A549 (cell line): ENCODE measurements at regions not wholly inside any gene's neighbourhood (a gene's known extent, or its start where the extent isn't known, plus 50 kb on each side); places are given as distances from the start of the nearest gene placed in this dataset.

Experiments
- FOXS1 ChIP-seq: fragments of 250-450 bp; sonication (Bioruptor Pico); IDR thresholded peaks from 2 replicates; pipeline ENCODE4 v1.5.0; 2020; ENCODE audit warnings: mild to moderate bottlenecking, moderate library complexity
- NR3C1 ChIP-seq: fragments of >200 bp; sonication (Bioruptor Twin); formaldehyde crosslinking; IDR thresholded peaks from 3 replicates; pipeline ENCODE4 v1.6.1; 2017
- TF ChIP-seq, protein P1 (sequence below): fragments of 200-600 bp; sonication (generic); IDR thresholded peaks from 2 replicates; pipeline ENCODE4 v1.6.1; 2016; ENCODE audit warnings: antibody characterized with exemption, mild to moderate bottlenecking, moderate library complexity

- TF ChIP-seq, protein P1, sequence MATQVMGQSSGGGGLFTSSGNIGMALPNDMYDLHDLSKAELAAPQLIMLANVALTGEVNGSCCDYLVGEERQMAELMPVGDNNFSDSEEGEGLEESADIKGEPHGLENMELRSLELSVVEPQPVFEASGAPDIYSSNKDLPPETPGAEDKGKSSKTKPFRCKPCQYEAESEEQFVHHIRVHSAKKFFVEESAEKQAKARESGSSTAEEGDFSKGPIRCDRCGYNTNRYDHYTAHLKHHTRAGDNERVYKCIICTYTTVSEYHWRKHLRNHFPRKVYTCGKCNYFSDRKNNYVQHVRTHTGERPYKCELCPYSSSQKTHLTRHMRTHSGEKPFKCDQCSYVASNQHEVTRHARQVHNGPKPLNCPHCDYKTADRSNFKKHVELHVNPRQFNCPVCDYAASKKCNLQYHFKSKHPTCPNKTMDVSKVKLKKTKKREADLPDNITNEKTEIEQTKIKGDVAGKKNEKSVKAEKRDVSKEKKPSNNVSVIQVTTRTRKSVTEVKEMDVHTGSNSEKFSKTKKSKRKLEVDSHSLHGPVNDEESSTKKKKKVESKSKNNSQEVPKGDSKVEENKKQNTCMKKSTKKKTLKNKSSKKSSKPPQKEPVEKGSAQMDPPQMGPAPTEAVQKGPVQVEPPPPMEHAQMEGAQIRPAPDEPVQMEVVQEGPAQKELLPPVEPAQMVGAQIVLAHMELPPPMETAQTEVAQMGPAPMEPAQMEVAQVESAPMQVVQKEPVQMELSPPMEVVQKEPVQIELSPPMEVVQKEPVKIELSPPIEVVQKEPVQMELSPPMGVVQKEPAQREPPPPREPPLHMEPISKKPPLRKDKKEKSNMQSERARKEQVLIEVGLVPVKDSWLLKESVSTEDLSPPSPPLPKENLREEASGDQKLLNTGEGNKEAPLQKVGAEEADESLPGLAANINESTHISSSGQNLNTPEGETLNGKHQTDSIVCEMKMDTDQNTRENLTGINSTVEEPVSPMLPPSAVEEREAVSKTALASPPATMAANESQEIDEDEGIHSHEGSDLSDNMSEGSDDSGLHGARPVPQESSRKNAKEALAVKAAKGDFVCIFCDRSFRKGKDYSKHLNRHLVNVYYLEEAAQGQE = no peak
- TF ChIP-seq FOXS1 (CRISPR knock-in tag) (no peak), NR3C1 (no peak)
Measured at GRCh38 chr12:68497702-68498101, 113.0 kb upstream of the RAP1B start.
